AG10803 (cell line): ENCODE measurements at regions not wholly inside any gene's neighbourhood (a gene's known extent, or its start where the extent isn't known, plus 50 kb on each side); places are given as distances from the start of the nearest gene placed in this dataset.
A peak's percentile ranks its signal among the peaks of the same experiment; 100 is the strongest.

Experiments
- DNase-seq: peaks from one replicate; pipeline ENCODE4 v3.0.0; 2010; ENCODE audit warnings: low read depth
- H3K4me3 ChIP-seq: 2 replicates; pipeline ENCODE4 v1.5.1; 2011; ENCODE audit warnings: mild to moderate bottlenecking, low read length, control low read depth
- CTCF ChIP-seq: conservative IDR thresholded peaks from 2 replicates; pipeline ENCODE4 v1.5.1; 2011; ENCODE audit warnings: mild to moderate bottlenecking, low read length, control low read depth, inconsistent platforms

GRCh38 chr10:78511324-78512204 lies 477.9 kb downstream of the RPS24 start:
- no peak for DNase-seq
- H3K4me3 ChIP-seq, result no peak overlapping the region
- TF ChIP-seq CTCF, result no peak

GRCh38 chr10:78512205-78512550 lies 478.5 kb downstream of the RPS24 start:
- no peak for TF ChIP-seq CTCF
- no peak overlapping the region for H3K4me3 ChIP-seq
- no peak for DNase-seq

GRCh38 chr10:78513330-78513729 lies 479.7 kb downstream of the RPS24 start:
- no peak overlapping the region for H3K4me3 ChIP-seq
- no peak for TF ChIP-seq CTCF
- no peak for DNase-seq

- DNase-seq, result no peak
- TF ChIP-seq CTCF, result no peak
- H3K4me3 ChIP-seq, result no peak overlapping the region
Observed at GRCh38 chr10:78513986-78514385, 480.3 kb downstream of the RPS24 start.

- TF ChIP-seq CTCF, result no peak
- DNase-seq, result no peak
- no peak overlapping the region for H3K4me3 ChIP-seq
Observed at GRCh38 chr10:78514459-78514858, 480.8 kb downstream of the RPS24 start.

GRCh38 chr10:78515038-78515872 lies 481.6 kb downstream of the RPS24 start:
- peak; percentile 18 for DNase-seq
- no peak overlapping the region for H3K4me3 ChIP-seq

More at GRCh38 chr10:78515038-78515872, 481.6 kb downstream of the RPS24 start:
- no peak for TF ChIP-seq CTCF
